K562 (cell line): ENCODE measurements at regions not wholly inside any gene's neighbourhood (a gene's known extent, or its start where the extent isn't known, plus 50 kb on each side); places are given as distances from the start of the nearest gene placed in this dataset.

Experiments used
- ATAC-seq: fragments of 200-7000 bp; cut with Tn5 transposase; 3 replicates; pipeline ENCODE4 v1.9.1; 2020; ENCODE audit warnings: moderate library complexity
- BruUV-seq: library from RNA; stranded (reverse); fragments of 400-500 nt; replicated peaks from 2 replicates; lab custom pipeline; 2021; lab: Mats Ljungman, UMichigan
- CTCF ChIA-PET: fragments of 300-600 bp; formaldehyde crosslinking; extraction: SDS; loops from one replicate; lab custom pipeline; 2021; ENCODE audit warnings: low intra/inter-chr PET ratio; lab: Yijun Ruan, JAX
- POLR2A ChIA-PET: fragments of 300-600, 350-650 bp; sonication (Branson Sonifier 250); formaldehyde crosslinking; extraction: SDS; loops from one replicate; lab custom pipeline; 2021; ENCODE audit warnings: antibody characterized with exemption, inconsistent platforms; lab: Yijun Ruan, JAX
- DNase-seq, 4 experiments: peaks; one replicate each; pipeline versions ENCODE4 v3.0.0 to v3.0.0-alpha.2; 2011 to 2018; ENCODE audit warnings: low spot score in 3 of 4, mixed read lengths in 3 of 4; ENCODE audit errors: extremely low read depth in 1 of 4
- FAIRE-seq: peaks from 2 replicates; lab custom pipeline; 2011; peaks lifted over from hg19 to GRCh38; lab: Jason Lieb, UNC
- H2AFZ ChIP-seq: 2 replicates; pipeline ENCODE4 v1.6.0; 2011; ENCODE audit warnings: low read depth, low read length, control low read depth, inconsistent platforms
- H3K27ac ChIP-seq: fragments of 200-600 bp; 3 replicates; pipeline ENCODE4 v1.8.0; 2011; ENCODE audit warnings: low read depth, mild to moderate bottlenecking, control low read depth, inconsistent platforms, low read length, moderate library complexity, mixed read lengths; ENCODE audit errors: extremely low read depth
- H3K27me3 ChIP-seq, 2 experiments: fragments of 300-600 bp in 1 of 2; 2 replicates in 1 of 2; 3 replicates in 1 of 2; pipeline versions ENCODE4 v1.6.0 to v1.8.0; 2011; ENCODE audit warnings: inconsistent platforms in 2 of 2, low read length in 2 of 2, mild to moderate bottlenecking in 1 of 2, mixed read lengths in 1 of 2, moderate library complexity in 1 of 2; ENCODE audit not compliant: control insufficient read depth in 2 of 2, insufficient read depth in 2 of 2
- H3K36me3 ChIP-seq: fragments of 300-600 bp; 3 replicates; pipeline ENCODE4 v1.8.0; 2011; ENCODE audit warnings: mild to moderate bottlenecking, low read length, inconsistent platforms; ENCODE audit not compliant: control insufficient read depth, insufficient read depth
- H3K4me1 ChIP-seq, 2 experiments: fragments of 200-600 bp in 1 of 2; replicated peaks in 1 of 2; 2 replicates in 1 of 2; 3 replicates in 1 of 2; pipeline versions ENCODE4 v1.5.1 to v1.8.0; 2011; ENCODE audit warnings: inconsistent platforms in 2 of 2, low read length in 2 of 2, mild to moderate bottlenecking in 1 of 2, mixed read lengths in 1 of 2, moderate library complexity in 1 of 2; ENCODE audit not compliant: control insufficient read depth in 2 of 2, insufficient read depth in 2 of 2
- H3K4me2 ChIP-seq: 2 replicates; pipeline ENCODE4 v1.6.1; 2011; ENCODE audit warnings: low read length, control low read depth, inconsistent platforms, mixed read lengths; ENCODE audit not compliant: insufficient read depth
- H3K4me3 ChIP-seq: fragments of 200-600 bp; sonication (generic), shearing (Covaris generic); 2 replicates; pipeline ENCODE4 v1.5.1; 2016; ENCODE audit warnings: control low read depth, inconsistent platforms
- H3K79me2 ChIP-seq: fragments of 200-600 bp; 3 replicates; pipeline ENCODE4 v1.8.0; 2011; ENCODE audit warnings: low read length, inconsistent platforms; ENCODE audit not compliant: control insufficient read depth, insufficient read depth
- H3K9ac ChIP-seq, 2 experiments: 2 replicates each; pipeline versions ENCODE4 v1.6.0 to v1.6.1; 2011; ENCODE audit warnings: low read depth in 2 of 2, low read length in 2 of 2, control low read depth in 1 of 2, inconsistent platforms in 1 of 2, mild to moderate bottlenecking in 1 of 2, mixed read lengths in 1 of 2; ENCODE audit not compliant: insufficient read depth in 1 of 2
- H3K9me1 ChIP-seq: one replicate; pipeline ENCODE4 v1.6.0; 2011; ENCODE audit warnings: inconsistent platforms, mild to moderate bottlenecking, low read length, moderate library complexity; ENCODE audit not compliant: control insufficient read depth, insufficient read depth
- H3K9me3 ChIP-seq: replicated peaks from 2 replicates; pipeline ENCODE4 v1.5.1; 2011; ENCODE audit warnings: low read depth, low read length, inconsistent platforms; ENCODE audit not compliant: control insufficient read depth, insufficient read depth
- H4K20me1 ChIP-seq: replicated peaks from 2 replicates; pipeline ENCODE4 v1.6.1; 2011; ENCODE audit warnings: low read length, inconsistent platforms, mixed read lengths; ENCODE audit not compliant: control insufficient read depth, insufficient read depth
- AFF1 ChIP-seq, 2 experiments: fragments of 450-650 bp; IDR thresholded peaks; 2 replicates each; pipeline ENCODE4 v1.6.1; 2018; ENCODE audit warnings: mild to moderate bottlenecking in 2 of 2, low read depth in 1 of 2; ENCODE audit not compliant: partially characterized antibody in 2 of 2
- CREB5 ChIP-seq: fragments of 250-450 bp; sonication (Bioruptor Pico); IDR thresholded peaks from 2 replicates; pipeline ENCODE4 v1.5.0; 2020; ENCODE audit warnings: mild to moderate bottlenecking
- LEF1 ChIP-seq: fragments of 450-650 bp; IDR thresholded peaks from 2 replicates; pipeline ENCODE4 v1.6.1; 2016; ENCODE audit warnings: mild to moderate bottlenecking
- TSHZ1 ChIP-seq: fragments of 250-450 bp; sonication (Bioruptor Pico); IDR thresholded peaks from 2 replicates; pipeline ENCODE4 v1.4.0; 2020; ENCODE audit warnings: mild to moderate bottlenecking, moderate library complexity
- ZKSCAN8 ChIP-seq: fragments of 200-800 bp; sonication (Bioruptor generic); IDR thresholded peaks from 2 replicates; pipeline ENCODE4 v1.6.1; 2016; ENCODE audit warnings: missing genetic modification characterization, missing compliant biosample characterization
- ZNF695 ChIP-seq: fragments of 450-650 bp; formaldehyde crosslinking; IDR thresholded peaks from 2 replicates; pipeline ENCODE4 v1.4.0; 2020; ENCODE audit warnings: mild to moderate bottlenecking, moderate library complexity
- ZNF764 ChIP-seq: fragments of 250-450 bp; sonication (Bioruptor Pico); IDR thresholded peaks from 2 replicates; pipeline ENCODE4 v1.4.0; 2020; ENCODE audit warnings: low read depth, mild to moderate bottlenecking, moderate library complexity
- WGBS: fragments of 100-300 bp; shearing (Covaris generic); methylation state at CpG from one replicate; pipeline ENCODE4 v1.1.6; 2016; ENCODE audit warnings: low coverage, mixed read lengths; ENCODE audit not compliant: insufficient coverage; ENCODE audit errors: missing lambda C conversion rate; 5-methylcytosine and 5-hydroxymethylcytosine counted together
- in situ Hi-C: fragments of 300-500 bp; cut with MboI; formaldehyde crosslinking; loops from 4 replicates; pipeline ENCODE4 v1.15.0; 2018; ENCODE audit warnings: inconsistent platforms, mixed read lengths
- intact Hi-C: fragments of 100-400 bp; cut with micrococcal nuclease; formaldehyde crosslinking; loops from 2 replicates; pipeline ENCODE4 v1.14.2; 2022

DNA sequence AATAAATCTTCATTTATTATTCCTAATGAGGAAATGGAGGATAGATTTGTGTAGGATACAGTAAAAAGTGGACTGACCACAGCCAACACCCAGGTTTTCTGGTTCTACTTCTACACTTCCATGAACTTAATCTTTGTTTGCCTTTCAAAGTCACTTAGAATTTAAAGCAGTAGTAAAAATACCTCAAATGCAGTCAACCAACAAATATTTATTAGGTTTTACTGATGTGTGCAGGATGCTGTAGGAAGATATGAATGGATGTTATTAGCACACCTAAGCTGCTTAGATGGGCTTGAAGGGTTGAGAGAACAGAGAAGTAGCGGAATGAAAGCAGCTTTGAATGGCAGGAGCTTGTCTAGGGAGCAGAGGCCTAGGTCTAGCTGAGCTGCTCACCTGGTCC lies 201.1 kb downstream of the PALM2AKAP2 start:
- no peaks in the 10 kb centered on the region for H3K4me1 ChIP-seq
- ATAC-seq: no peak
- CTCF ChIA-PET: no interaction called here
- H3K9me1 ChIP-seq: no peaks in the 10 kb centered on the region
- H3K4me2 ChIP-seq: no peak overlapping the region
- H3K9ac ChIP-seq: no peak overlapping the region
- TF ChIP-seq LEF1 (no peak), TSHZ1 (no peak)
- H3K9me3 ChIP-seq: no peaks in the 10 kb centered on the region
- no peak overlapping the region for H2AFZ ChIP-seq
- H3K27me3 ChIP-seq: no peaks in the 10 kb centered on the region
- no peak for DNase-seq
- H3K27ac ChIP-seq: no peak overlapping the region
- H3K79me2 ChIP-seq: no peaks in the 10 kb centered on the region
- BruUV-seq: no TSS peak
- POLR2A ChIA-PET: interaction anchor here (0.8 kb wide), 1 partner anchor 12 kb away, joined by 3 read pairs; no protein-coding TSS in a partner anchor
- no peak for FAIRE-seq
- WGBS: 0% methylated on average over 1 of the region's 1 CpG
- no peaks in the 10 kb centered on the region for H3K36me3 ChIP-seq
- intact Hi-C loops: no loop called here
- in situ Hi-C loops: no loop called here
- H4K20me1 ChIP-seq: no peaks in the 10 kb centered on the region
- H3K4me3 ChIP-seq: no peak overlapping the region

DNA sequence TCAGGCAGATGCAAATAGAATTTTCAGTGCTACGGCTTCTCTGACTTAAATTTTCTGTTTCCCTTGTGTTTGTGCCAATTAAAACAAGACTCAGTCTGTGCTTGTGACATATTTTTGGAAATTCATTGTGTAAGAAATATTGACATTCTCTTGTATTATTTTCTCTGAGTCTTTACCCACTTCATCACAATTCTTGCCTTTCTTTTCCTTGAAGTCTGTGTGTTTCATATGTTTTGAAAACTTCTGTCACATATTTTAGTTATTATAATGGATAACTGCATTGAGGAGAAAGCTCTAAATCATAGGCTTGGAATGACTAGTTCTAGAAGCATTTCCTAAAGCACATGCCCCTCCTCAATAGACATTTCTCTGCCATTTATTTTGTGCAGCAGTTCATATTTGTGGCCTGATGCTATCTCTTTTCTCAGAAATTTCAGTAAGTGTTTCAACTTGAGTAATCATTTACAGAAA lies 206.6 kb downstream of the PALM2AKAP2 start:
- 0% methylated on average over 1 of the region's 1 CpG for WGBS
- no peak overlapping the region for H3K9ac ChIP-seq
- in situ Hi-C loops (no loop called here), intact Hi-C loops (no loop called here)
- FAIRE-seq (no peak), ATAC-seq (no peak), DNase-seq (no peak)
- H3K9me1 ChIP-seq: no peaks in the 10 kb centered on the region
- H4K20me1 ChIP-seq: no peaks in the 10 kb centered on the region
- no peaks in the 10 kb centered on the region for H3K4me1 ChIP-seq
- H3K4me3 ChIP-seq: no peak overlapping the region
- POLR2A ChIA-PET: no interaction called here
- CTCF ChIA-PET: no interaction called here
- TF ChIP-seq AFF1 (IDR thresholded peaks at IDR 0.05; ENCODE audit: low read depth in 1 of 2, partially characterized antibody in 2 of 2): no peak
- TF ChIP-seq ZKSCAN8 (CRISPR knock-in tag): no peak
- TF ChIP-seq ZNF695 (CRISPR knock-in tag): no peak
- TF ChIP-seq ZNF764 (CRISPR knock-in tag): no peak
- TF ChIP-seq CREB5 (CRISPR knock-in tag): no peak
- H3K79me2 ChIP-seq: no peaks in the 10 kb centered on the region
- no peaks in the 10 kb centered on the region for H3K36me3 ChIP-seq
- H3K4me2 ChIP-seq: no peak overlapping the region
- H3K27ac ChIP-seq: no peak overlapping the region
- no peaks in the 10 kb centered on the region for H3K27me3 ChIP-seq
- no TSS peak for BruUV-seq
- H3K9me3 ChIP-seq: no peaks in the 10 kb centered on the region
- H2AFZ ChIP-seq: no peak overlapping the region
